GM12874 (cell line): ENCODE measurements at regions not wholly inside any gene's neighbourhood (a gene's known extent, or its start where the extent isn't known, plus 50 kb on each side); places are given as distances from the start of the nearest gene placed in this dataset.

Experiments
- TF ChIP-seq, protein P1 (sequence below): IDR thresholded peaks from 2 replicates; pipeline ENCODE4 v1.5.1; 2011; ENCODE audit warnings: low read depth, mild to moderate bottlenecking, control low read depth, low read length, moderate library complexity; ENCODE audit not compliant: insufficient read depth

DNA sequence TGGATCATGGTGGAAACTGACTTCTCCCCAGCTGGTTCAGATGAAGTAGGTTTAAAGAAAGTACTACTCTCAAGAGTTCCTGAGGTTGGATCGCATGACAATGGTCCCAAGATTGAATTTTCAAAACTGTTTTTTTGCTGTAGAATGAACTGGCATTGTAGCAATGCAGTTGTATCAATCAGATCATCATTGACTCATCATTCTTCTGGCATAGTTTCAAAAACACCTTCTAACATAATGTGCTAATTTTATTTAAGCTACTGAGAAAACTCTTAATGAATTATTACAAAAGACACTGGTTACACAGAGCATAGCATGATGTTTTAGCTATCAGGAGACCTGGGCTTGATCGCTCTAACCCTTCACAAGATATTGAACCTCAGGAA lies 384.5 kb upstream of the DCN start:
- TF ChIP-seq, protein P1, sequence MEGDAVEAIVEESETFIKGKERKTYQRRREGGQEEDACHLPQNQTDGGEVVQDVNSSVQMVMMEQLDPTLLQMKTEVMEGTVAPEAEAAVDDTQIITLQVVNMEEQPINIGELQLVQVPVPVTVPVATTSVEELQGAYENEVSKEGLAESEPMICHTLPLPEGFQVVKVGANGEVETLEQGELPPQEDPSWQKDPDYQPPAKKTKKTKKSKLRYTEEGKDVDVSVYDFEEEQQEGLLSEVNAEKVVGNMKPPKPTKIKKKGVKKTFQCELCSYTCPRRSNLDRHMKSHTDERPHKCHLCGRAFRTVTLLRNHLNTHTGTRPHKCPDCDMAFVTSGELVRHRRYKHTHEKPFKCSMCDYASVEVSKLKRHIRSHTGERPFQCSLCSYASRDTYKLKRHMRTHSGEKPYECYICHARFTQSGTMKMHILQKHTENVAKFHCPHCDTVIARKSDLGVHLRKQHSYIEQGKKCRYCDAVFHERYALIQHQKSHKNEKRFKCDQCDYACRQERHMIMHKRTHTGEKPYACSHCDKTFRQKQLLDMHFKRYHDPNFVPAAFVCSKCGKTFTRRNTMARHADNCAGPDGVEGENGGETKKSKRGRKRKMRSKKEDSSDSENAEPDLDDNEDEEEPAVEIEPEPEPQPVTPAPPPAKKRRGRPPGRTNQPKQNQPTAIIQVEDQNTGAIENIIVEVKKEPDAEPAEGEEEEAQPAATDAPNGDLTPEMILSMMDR, result no peak

DNA sequence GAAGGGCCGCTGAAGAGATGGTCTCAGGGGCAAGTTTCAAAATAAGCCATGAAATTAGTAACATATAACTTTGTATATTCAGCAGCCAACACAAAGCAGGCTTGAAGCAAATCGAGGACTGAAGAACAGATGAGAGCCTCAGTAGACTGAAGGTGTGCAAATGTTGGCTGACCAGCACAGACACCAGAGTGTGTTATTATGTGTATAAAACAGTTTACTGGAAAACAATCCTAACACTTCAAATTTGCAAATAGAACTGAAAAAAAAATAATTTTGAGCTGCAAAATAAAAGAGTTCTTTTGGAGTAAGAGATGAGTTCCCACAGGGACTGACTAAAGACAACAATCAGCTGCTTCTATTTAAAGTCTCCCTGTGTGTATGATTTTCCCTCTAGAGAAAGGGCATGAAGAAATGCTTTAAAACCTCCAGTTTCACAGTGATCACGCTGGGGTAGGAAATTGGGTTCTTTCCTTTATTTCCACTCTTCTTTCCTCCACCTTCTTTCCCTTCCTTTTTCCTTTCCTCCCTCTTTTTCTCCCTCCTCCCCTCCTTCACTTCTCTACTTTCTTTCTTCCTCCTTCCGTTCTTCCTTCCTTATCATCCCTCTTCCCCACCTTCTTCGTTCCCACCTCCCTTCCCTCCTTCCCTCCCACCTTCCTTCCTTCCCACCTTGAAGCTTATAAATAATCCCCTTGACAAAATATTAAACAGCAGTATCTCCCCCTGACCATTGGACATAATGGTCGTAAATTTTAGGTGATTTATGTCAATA lies 383.9 kb upstream of the DCN start:
- TF ChIP-seq, protein P1, result no peak

DNA sequence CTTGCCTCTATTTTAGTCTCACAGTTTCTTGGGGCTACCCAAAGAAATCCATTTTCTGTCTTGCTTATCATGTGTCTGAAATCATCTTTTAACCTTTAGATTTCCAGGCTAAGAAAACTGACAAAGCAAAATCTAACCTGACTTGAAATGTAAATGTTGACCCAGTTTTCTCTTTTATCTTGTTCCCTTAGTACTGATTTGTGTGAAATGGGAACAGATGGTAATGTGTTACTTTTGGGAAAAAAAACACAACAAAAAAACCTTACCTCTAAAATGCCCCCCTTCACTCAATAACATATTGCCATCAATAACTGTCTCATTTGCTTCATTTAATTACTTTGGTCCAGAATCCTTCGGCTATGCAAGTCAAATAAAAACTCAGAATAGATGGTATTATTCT lies 383.2 kb upstream of the DCN start:
- TF ChIP-seq, protein P1, result no peak

DNA sequence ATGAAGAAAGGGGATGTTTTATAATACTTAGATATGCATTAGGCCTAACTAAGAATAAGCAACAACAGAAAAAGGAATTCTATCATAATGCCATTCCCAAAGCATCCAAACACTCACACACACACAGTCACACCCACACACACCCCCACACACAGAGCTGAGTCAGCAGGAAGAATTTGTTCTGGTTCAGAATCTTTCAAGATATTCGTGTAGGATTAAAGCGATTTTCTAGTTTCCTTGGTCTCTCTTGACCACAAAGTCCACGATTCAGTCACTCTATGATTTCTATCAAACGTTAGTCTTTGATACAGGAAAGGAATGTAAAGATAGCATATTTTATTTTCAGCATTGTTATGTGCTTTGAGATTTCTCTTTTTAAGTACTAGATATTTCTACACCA lies 382.6 kb upstream of the DCN start:
- TF ChIP-seq, protein P1, result no peak

DNA sequence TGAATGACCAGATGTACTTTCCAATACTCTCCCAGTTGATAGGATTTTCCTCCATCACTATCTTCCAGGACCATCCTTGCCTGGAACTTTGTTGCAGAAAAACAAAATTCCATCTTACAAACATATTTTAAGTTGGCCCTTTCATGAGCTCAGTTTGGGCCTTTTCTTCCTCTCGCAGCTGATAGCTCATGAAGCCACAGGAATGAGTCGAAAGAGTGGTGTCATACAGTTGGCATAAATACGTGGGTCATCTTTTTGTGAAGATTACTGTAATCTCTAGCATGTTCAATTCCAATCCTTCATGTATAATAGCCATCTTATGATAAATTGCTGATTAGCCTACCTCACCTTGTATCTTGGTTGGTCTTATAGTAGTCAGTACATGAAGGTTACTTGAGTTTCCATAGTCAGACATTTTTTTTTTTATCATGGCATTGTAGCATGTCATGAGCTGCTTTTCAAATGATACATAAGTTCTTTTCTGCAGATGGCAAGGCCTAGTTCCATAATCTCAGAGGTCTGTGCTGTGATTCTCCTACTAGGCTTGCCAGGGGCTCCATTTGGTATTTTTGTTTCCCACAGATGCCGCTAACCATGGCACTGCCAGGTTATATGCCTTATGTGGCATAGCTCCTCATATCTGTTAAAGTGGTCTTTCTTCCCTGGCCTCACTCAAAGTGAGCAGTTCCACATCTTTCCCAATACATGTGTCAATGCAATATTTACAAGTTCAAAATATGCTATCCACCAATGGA lies 380.6 kb upstream of the DCN start:
- TF ChIP-seq, protein P1, result no peak

DNA sequence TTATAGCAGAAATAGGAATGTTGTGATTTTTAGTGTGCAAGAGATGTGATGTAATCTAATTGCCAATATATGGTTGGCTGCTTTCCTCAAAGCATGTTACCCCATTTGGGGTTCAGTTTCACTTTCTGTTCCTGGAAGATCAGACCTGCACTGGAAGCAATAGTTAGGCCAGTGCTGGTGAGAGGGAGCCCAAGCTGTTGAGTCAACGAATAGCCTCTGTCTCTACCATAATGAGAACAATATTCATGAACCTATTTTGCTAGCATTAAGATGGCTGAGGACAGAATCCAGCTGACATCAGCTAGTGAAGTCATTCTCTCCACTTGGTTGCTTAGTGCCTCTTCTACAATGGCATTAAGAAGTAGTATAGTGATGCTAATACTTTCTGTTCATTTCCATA lies 379.9 kb upstream of the DCN start:
- TF ChIP-seq, protein P1, result no peak

DNA sequence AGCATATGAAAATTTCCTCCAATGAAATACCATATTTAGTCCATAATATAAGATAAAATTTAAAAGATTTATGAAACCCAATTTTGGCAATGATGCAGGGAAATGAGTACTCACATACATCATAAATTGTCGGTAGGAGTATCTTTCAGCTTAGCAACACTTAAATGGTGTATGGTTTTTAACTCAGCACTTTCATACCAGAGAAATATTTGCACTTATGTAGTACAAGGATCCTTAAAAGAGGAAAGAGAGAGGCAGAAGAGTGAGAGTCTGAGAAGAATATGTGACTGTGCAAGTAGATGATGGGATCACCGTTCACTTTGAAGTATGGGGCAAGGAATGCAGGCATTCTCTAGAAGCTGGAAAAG lies 379.3 kb upstream of the DCN start:
- TF ChIP-seq, protein P1, result no peak
